Activated CD4-positive, alpha-beta T cell treated with anti-CD3 and anti-CD28 coated beads, Interleukin-2, amount 10 ng/mL, durations not matched to agents 24 days and 14 days (primary cell): ENCODE measurements at regions not wholly inside any gene's neighbourhood (a gene's known extent, or its start where the extent isn't known, plus 50 kb on each side); places are given as distances from the start of the nearest gene placed in this dataset.

Source experiments
- DNase-seq: peaks from one replicate; pipeline ENCODE4 v3.0.0; 2022
- H3K27ac Mint-ChIP-seq: one replicate; pipeline ENCODE4 v1.8.0; 2022; ENCODE audit warnings: mild to moderate bottlenecking, mixed read lengths
- H3K27me3 Mint-ChIP-seq: one replicate; pipeline ENCODE4 v1.8.0; 2022; ENCODE audit warnings: mixed read lengths
- H3K36me3 Mint-ChIP-seq: one replicate; pipeline ENCODE4 v1.8.0; 2022; ENCODE audit warnings: low read depth, mild to moderate bottlenecking, mixed read lengths
- H3K4me1 Mint-ChIP-seq: one replicate; pipeline ENCODE4 v1.8.0; 2021; ENCODE audit warnings: mixed read lengths
- H3K4me3 Mint-ChIP-seq: one replicate; pipeline ENCODE4 v1.8.0; 2022; ENCODE audit warnings: mild to moderate bottlenecking, moderate library complexity, mixed read lengths
- H3K9me3 Mint-ChIP-seq: one replicate; pipeline ENCODE4 v1.8.0; 2021; ENCODE audit warnings: mixed read lengths
- intact Hi-C: fragments of 100-400 bp; cut with micrococcal nuclease; formaldehyde crosslinking; loops from one replicate; pipeline ENCODE4 v1.15.1; 2023

DNA sequence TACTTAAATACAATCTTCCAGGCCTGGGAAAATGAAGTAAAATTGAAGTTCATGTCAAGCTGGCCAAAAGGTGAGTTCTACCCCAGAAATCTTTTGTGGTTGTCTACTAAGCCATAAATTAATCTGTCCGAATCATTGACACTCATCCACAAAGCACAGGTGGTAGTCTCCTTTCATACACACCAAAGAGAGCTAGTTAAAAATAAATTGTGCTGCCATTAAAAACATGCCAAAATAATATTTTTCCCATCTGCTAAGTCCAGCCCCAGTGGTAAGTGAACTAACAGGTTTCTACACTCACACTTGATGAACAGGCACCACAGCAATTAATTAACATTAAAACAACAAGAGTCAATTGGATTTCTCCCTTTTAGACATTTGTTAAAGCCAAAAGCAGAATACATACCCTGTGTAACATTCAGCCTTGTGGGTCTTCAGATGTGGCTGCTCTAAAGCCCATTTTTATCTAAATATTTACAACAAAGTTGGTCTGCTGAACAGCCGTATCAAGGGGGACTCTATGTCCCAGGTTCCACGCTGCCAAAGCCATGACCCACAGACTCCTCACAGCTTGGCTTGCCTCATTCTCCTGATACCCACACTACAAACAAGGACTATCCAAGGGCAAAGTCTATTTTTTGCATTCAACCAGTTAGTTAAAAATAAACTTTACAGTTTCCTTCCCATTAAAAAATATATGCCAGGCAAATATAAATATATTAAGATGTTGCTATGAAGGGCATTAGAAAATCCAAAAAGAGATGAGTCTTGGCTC lies 490.4 kb downstream of the BMP2 start:
- intact Hi-C loops = no loop called here
- H3K4me3 Mint-ChIP-seq = no peak overlapping the region
- no peaks in the 10 kb centered on the region for H3K36me3 Mint-ChIP-seq
- H3K9me3 Mint-ChIP-seq = no peaks in the 10 kb centered on the region
- H3K27me3 Mint-ChIP-seq = no peaks in the 10 kb centered on the region
- DNase-seq = no peak
- H3K27ac Mint-ChIP-seq = no peak overlapping the region
- H3K4me1 Mint-ChIP-seq = no peaks in the 10 kb centered on the region

DNA sequence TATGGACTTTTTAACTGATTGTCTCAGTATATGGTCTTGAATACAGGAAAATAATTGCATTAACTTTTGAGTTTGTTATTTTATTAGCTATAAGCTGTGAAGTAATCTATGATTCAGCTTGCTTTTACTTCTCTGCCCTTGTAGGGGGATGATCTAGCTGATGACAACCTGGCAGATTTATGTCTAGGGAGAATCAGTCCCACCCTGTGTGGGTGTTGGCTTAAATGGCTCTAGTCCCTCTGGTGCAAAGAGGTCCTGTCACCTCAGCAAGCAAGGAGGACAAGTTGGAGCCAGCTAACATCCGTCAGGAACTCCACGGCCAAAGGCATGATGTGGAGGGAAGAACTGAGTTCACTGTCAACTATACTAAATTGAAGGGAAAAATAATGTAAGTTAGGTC lies 495.3 kb downstream of the BMP2 start:
- Mint-ChIP-seq H3K27me3 (no peaks in the 10 kb centered on the region), H3K9me3 (no peaks in the 10 kb centered on the region), H3K27ac (no peak overlapping the region), H3K36me3 (no peaks in the 10 kb centered on the region), H3K4me3 (no peak overlapping the region), H3K4me1 (no peaks in the 10 kb centered on the region)
- intact Hi-C loops = no loop called here
- DNase-seq = no peak

DNA sequence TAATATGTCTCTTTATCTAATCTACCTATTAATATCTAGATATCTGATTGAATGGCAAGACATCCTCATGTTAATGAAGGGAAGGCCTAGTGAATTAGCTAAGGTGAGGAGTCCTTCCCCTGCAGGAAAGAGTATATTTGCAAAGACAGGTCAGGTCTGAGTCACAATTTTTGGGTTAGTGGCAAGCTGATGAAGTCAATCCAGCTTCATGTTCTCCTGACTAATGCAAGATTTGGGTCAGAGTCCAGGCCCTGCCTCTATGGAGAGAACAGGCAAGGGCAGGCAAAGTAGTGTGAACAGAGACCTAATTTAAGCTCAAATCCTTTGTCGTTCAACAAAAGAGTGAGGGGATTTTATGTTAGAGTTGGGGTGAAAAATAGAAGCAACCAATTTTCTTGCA lies 496.7 kb downstream of the BMP2 start:
- no peaks in the 10 kb centered on the region for H3K36me3 Mint-ChIP-seq
- H3K4me1 Mint-ChIP-seq = no peaks in the 10 kb centered on the region
- intact Hi-C loops = no loop called here
- DNase-seq = no peak
- H3K27ac Mint-ChIP-seq = no peak overlapping the region
- H3K4me3 Mint-ChIP-seq = no peak overlapping the region
- no peaks in the 10 kb centered on the region for H3K27me3 Mint-ChIP-seq
- H3K9me3 Mint-ChIP-seq = no peaks in the 10 kb centered on the region

DNA sequence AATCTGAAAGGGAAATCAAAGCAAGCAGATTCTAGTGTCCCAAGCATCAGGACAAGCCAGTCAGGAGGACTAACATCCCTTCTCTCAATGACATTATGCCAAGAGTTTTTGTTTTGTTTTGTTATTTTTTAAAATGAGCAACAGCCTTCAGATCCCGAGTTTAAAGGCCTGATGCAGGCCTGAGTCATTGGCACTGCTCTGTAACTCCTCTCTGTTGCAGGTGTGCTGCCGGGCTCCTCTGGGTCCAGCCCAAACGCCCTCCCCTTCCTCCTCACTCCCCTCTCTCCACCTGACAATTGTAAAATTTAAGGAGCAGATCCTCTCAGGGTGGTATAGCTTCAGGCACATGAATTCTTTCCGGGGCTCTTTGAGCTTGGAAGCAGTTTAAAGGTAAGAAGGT lies 502.0 kb downstream of the BMP2 start:
- Mint-ChIP-seq H3K4me3 (no peak overlapping the region), H3K27ac (no peak overlapping the region), H3K4me1 (no peaks in the 10 kb centered on the region), H3K9me3 (peaks cover 7% of the 10 kb centered on the region), H3K36me3 (no peaks in the 10 kb centered on the region), H3K27me3 (no peaks in the 10 kb centered on the region)
- DNase-seq = no peak
- intact Hi-C loops = no loop called here

DNA sequence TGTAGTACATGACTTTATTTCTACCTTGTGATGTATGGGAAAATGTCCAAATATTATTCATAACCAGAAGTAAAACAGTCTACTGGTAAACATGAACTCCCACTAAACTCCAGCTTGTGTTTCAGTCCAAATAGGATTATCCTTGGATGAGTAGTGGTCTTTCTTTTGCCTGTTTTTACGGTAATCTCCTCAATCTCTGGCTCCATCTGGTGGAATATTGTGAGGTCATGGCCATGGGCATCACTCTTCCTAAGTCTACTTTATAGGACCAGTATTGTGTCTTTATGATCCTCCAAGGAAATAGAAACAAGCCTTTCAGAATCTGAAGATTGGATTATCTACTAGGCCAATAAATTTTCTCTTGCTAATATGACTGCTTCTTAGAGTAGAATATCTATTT lies 505.0 kb downstream of the BMP2 start:
- Mint-ChIP-seq H3K9me3 (peaks cover 9% of the 10 kb centered on the region), H3K27me3 (no peaks in the 10 kb centered on the region), H3K36me3 (no peaks in the 10 kb centered on the region), H3K4me3 (no peak overlapping the region), H3K27ac (no peak overlapping the region), H3K4me1 (no peaks in the 10 kb centered on the region)
- intact Hi-C loops = no loop called here
- DNase-seq = no peak

DNA sequence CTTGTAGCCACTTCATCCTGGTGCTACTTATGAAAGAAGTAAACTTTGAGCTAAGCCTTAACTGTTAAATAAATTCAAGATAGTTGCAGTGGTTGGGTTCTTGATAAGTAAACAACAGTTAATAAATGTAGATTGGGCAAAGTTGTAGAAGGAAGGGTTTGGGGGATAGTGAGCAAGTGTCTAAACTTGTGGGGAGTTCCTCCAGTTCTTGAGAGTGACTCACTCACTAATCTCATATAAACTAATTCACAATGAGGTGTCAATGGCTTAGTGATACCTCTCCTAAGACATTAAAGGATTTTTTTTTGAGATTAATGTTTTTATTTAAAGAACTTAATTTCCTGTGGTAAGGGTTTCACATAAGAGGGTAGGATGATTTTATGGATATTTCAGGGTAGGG lies 507.4 kb downstream of the BMP2 start:
- no peak for DNase-seq
- no peak overlapping the region for H3K27ac Mint-ChIP-seq
- peaks cover 9% of the 10 kb centered on the region for H3K9me3 Mint-ChIP-seq
- H3K27me3 Mint-ChIP-seq = no peaks in the 10 kb centered on the region
- H3K4me3 Mint-ChIP-seq = no peak overlapping the region
- intact Hi-C loops = no loop called here
- no peaks in the 10 kb centered on the region for H3K36me3 Mint-ChIP-seq
- no peaks in the 10 kb centered on the region for H3K4me1 Mint-ChIP-seq

DNA sequence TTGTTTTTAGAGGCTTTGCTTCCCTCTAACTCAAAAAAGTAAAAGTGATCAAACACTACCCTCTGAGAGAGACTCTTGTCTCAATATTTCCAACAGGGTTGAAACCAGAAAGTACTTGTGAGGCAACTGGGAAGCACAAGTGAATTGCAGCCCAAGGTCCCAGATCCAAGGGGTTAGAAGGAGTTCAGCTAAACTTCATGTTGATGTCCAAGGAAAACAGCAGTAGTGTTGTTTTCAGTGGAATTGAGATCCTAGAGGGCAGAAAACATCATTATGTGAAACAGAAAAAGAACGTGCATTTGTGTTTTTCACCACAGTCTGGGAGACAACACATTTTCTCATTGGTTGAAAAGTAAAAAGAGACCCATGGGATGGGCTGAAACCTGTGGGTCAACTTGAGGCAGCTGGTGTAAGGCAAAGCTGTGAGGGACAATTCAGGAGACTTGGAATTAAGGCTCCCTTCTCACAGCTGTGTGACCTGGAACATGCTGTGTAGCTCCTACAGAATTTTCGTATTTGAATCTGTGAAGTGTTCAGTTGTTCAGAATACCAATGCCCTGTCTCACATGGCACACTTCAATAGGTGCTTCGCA lies 508.3 kb downstream of the BMP2 start:
- no peaks in the 10 kb centered on the region for H3K27me3 Mint-ChIP-seq
- H3K4me1 Mint-ChIP-seq = no peaks in the 10 kb centered on the region
- DNase-seq = no peak
- H3K36me3 Mint-ChIP-seq = no peaks in the 10 kb centered on the region
- intact Hi-C loops = no loop called here
- no peak overlapping the region for H3K27ac Mint-ChIP-seq
- no peak overlapping the region for H3K4me3 Mint-ChIP-seq
- H3K9me3 Mint-ChIP-seq = peaks cover 9% of the 10 kb centered on the region

DNA sequence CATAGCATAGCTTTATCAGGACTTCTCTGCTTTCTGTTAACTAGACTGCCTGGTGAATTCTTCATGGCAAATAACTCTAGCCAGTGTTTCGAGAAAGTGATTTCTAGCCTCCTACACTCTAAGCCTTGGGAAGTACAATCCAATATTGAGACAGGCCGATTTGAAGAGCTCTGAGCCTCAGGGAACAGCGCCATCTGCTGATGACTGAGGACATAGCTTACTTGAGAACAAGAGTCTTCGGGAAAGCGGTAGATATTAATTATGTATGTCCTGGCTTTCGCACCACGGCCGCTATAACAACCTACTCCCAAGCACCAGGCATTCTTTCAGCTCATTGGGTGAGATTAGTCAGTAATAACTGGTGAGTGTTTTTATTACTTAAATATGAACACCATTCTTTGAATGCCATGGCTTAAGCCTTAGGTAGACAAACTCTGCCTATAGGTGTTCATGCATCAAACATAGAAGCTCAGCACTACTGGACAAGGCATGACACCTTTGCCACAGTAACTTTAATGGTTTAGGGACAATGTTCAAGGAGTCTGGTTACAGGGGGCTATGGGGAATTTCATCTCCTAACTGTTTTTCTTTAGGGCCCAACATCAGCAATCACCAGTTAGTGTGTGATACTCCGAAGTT lies 518.6 kb downstream of the BMP2 start:
- no peaks in the 10 kb centered on the region for H3K9me3 Mint-ChIP-seq
- no peak overlapping the region for H3K4me3 Mint-ChIP-seq
- DNase-seq = peak; percentile 75
- no peaks in the 10 kb centered on the region for H3K4me1 Mint-ChIP-seq
- H3K27me3 Mint-ChIP-seq = no peaks in the 10 kb centered on the region
- no peaks in the 10 kb centered on the region for H3K36me3 Mint-ChIP-seq
- no peak overlapping the region for H3K27ac Mint-ChIP-seq
- intact Hi-C loops = loop anchor here (5.0 kb wide), 1 partner anchor 1144 kb away; no protein-coding TSS in a partner anchor

DNA sequence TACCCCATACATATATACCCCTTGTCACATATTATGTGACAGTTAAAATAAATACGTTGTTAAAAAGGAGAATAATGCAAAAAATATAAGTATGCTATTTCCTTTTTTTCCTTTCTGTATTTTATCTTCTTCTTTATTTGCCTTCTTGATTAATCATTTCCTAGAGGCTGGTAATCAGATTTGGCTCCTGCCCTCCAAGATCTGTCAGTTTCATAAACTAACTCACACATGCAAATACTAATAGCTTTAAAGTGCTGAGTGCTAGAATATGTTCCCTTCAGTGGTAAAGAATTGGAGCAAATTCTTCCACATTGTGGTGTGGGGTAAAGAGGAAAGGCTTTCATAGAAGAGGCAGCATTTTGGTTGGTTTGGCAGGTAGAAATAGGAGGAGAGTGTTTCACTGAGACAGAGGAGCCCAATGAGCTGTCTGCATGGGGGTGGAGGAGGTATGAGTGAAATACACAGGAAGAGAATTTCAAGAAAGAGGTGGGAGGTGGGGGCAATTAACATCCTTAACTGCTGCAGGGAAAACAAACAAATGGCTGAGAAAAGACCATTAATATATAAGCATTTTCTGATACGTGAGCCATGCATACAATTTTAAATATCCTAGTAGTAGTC lies 523.9 kb downstream of the BMP2 start:
- Mint-ChIP-seq H3K36me3 (no peaks in the 10 kb centered on the region), H3K4me3 (no peak overlapping the region), H3K27me3 (no peaks in the 10 kb centered on the region), H3K9me3 (no peaks in the 10 kb centered on the region), H3K4me1 (no peaks in the 10 kb centered on the region), H3K27ac (no peak overlapping the region)
- intact Hi-C loops = no loop called here
- no peak for DNase-seq

DNA sequence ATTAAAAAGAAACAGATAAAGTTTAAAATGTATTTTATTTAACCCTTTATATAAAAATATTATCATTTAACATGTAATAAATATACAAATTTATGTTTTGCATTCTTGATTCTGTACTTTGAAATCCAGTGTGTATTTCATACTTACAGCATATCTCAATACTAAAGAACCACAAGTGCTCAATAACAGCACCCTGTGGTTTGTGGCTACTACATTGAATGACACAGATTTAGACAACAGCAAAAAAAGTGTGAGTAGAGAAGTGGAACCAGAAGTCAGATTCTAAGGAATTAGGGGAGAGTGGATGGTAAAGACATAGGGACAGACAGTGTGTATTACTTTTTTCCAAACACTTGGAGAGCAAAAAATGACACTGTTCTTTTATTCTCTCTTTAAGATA lies 524.5 kb downstream of the BMP2 start:
- Mint-ChIP-seq H3K27me3 (no peaks in the 10 kb centered on the region), H3K27ac (no peak overlapping the region), H3K36me3 (no peaks in the 10 kb centered on the region), H3K4me3 (no peak overlapping the region), H3K9me3 (no peaks in the 10 kb centered on the region), H3K4me1 (no peaks in the 10 kb centered on the region)
- intact Hi-C loops = no loop called here
- DNase-seq = no peak

DNA sequence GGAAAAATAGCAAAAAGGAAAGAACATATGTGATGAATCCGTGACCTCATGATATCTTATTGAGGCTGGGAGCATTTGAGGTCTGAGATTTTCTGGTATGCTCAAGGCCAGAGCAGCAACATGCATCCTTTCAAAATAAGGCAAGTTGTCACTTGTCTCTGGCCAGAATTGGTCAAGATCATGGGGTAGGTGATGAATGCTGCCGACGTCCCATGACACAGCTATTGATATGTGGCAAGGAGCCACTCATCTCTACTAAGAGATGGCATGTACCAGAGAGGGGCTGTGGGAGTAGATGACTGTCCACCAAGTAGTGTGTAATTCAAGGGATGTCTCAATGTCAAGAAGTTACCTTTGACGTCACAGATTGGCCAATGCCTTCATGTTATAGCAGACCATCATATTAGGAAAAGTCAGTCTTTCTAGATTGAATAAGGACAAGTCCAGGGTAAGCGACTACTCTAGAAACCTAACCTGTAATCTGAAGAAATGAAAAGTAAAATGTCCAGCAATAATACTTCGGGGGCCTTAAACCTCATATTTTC lies 527.4 kb downstream of the BMP2 start:
- H3K4me1 Mint-ChIP-seq = no peaks in the 10 kb centered on the region
- no peaks in the 10 kb centered on the region for H3K27me3 Mint-ChIP-seq
- no peak overlapping the region for H3K27ac Mint-ChIP-seq
- H3K36me3 Mint-ChIP-seq = no peaks in the 10 kb centered on the region
- H3K4me3 Mint-ChIP-seq = no peak overlapping the region
- DNase-seq = no peak
- H3K9me3 Mint-ChIP-seq = peaks cover 3% of the 10 kb centered on the region
- intact Hi-C loops = no loop called here

DNA sequence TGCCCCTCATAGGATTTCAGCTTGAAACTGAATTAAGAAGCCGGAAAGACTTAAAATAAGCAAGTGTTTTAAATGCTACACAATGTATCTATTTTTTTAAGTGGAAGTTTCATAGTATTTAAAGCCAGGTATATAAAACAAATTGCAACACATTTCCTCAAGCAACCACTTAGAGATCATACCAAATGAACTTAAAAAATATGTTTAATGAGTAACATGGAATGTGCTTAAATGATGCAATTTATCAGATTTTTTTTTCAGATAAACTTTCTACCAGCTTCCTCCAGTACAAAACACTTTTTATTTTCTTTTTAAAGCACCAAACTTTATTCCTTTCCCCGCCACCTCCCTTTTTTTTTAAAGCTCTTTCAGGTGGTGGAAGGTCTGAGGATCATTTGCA lies 534.3 kb downstream of the BMP2 start:
- no peaks in the 10 kb centered on the region for H3K36me3 Mint-ChIP-seq
- no peaks in the 10 kb centered on the region for H3K4me1 Mint-ChIP-seq
- DNase-seq = no peak
- H3K9me3 Mint-ChIP-seq = peaks cover 3% of the 10 kb centered on the region
- no peak overlapping the region for H3K4me3 Mint-ChIP-seq
- H3K27ac Mint-ChIP-seq = no peak overlapping the region
- intact Hi-C loops = no loop called here
- no peaks in the 10 kb centered on the region for H3K27me3 Mint-ChIP-seq

DNA sequence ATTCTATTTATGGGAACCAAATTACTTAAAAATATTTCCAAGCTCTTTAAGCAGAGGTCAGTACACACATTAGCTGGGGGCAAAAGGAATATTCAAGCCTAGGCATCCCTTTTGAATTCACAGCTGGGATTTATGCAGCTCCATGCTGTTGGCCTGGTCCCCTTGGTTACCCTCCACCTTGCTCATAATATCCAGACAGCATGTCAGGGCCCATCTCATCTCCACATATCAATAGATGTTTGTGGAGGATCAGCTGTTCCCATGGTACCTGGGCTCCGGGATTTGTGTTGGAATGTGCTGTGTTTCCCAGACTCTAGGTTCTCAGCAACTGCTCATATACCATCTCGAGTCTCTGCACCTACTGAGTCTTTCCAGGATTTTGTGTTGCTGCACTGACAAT lies 534.8 kb downstream of the BMP2 start:
- H3K36me3 Mint-ChIP-seq = no peaks in the 10 kb centered on the region
- no peaks in the 10 kb centered on the region for H3K27me3 Mint-ChIP-seq
- no peaks in the 10 kb centered on the region for H3K4me1 Mint-ChIP-seq
- no peak for DNase-seq
- H3K4me3 Mint-ChIP-seq = no peak overlapping the region
- H3K27ac Mint-ChIP-seq = no peak overlapping the region
- peaks cover 3% of the 10 kb centered on the region for H3K9me3 Mint-ChIP-seq
- intact Hi-C loops = no loop called here

DNA sequence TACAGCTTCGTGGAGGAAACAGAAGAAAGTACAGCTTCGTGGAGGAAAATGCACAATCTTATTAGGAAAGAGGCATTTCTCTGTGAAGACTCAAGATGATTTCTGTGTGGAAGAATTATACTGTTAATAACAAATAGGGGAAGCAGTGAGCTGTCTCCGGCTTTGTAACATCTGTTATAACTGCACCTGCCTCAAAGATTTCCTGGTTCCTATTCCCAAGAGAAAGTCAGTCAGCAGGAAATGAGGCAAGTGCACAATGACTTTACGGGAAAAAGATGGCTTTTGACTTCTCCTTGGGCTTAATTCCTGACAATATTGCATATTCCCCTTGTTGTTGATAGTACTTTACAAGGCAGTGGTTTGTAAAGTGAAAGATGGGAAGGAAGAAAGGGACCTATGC lies 538.5 kb downstream of the BMP2 start:
- Mint-ChIP-seq H3K27me3 (no peaks in the 10 kb centered on the region), H3K27ac (no peak overlapping the region), H3K36me3 (no peaks in the 10 kb centered on the region), H3K9me3 (no peaks in the 10 kb centered on the region), H3K4me1 (no peaks in the 10 kb centered on the region), H3K4me3 (no peak overlapping the region)
- DNase-seq = no peak
- intact Hi-C loops = no loop called here
